Mammary epithelial cell (primary cell): ENCODE measurements at regions not wholly inside any gene's neighbourhood (a gene's known extent, or its start where the extent isn't known, plus 50 kb on each side); places are given as distances from the start of the nearest gene placed in this dataset.

Source experiments
- CTCF ChIP-seq, 2 donors: IDR thresholded peaks in 1 of 2; conservative IDR thresholded peaks in 1 of 2; 2 replicates each; pipeline ENCODE4 v1.5.1; 2011 to 2012; ENCODE audit warnings: inconsistent platforms in 2 of 2, low read length in 2 of 2, mild to moderate bottlenecking in 2 of 2, control low read depth in 1 of 2, low read depth in 1 of 2; ENCODE audit not compliant: insufficient read depth in 1 of 2; ENCODE audit errors: extremely low read depth in 1 of 2
- EZH2 ChIP-seq: IDR thresholded peaks from 2 replicates; pipeline ENCODE4 v1.6.1; 2012; ENCODE audit warnings: low read length, inconsistent platforms, borderline replicate concordance

GRCh38 chr22:47456031-47456430, 693.6 kb downstream of the TBC1D22A start:
- TF ChIP-seq CTCF (conservative IDR thresholded peaks at IDR 0.05 in 1 of 2, IDR thresholded peaks at IDR 0.05 in 1 of 2; ENCODE audit: extremely low read depth in 1 of 2, insufficient read depth in 1 of 2, low read depth in 1 of 2, low read length in 2 of 2) (no peak), EZH2 (no peak)
